ENCODE measurements at regions not wholly inside any gene's neighbourhood (a gene's known extent, or its start where the extent isn't known, plus 50 kb on each side); places are given as distances from the start of the nearest gene placed in this dataset.

- intact Hi-C loops (cut with DNase I), result no loop called here
Observed at GRCh38 chr2:228938629-228939028, 332.5 kb downstream of the PID1 start.

GRCh38 chr2:228927028-228928010 lies 343.8 kb downstream of the PID1 start:
- H3K36me3 ChIP-seq, result no peaks in the 10 kb centered on the region
- WGBS, result 44% methylated on average over 3 of the region's 3 CpGs
- no peaks in the 10 kb centered on the region for H3K9me3 ChIP-seq
- no peak for DNase-seq (ENCODE audit: low spot score)
- intact Hi-C loops (cut with DNase I), result no loop called here
- H3K4me1 ChIP-seq (replicated peaks), result no peaks in the 10 kb centered on the region
- no peak for TF ChIP-seq POLR2A (IDR thresholded peaks at IDR 0.05)
- no peak for TF ChIP-seq CTCF (IDR thresholded peaks at IDR 0.05)
- no peak for TF ChIP-seq POLR2AphosphoS5 (IDR thresholded peaks at IDR 0.05)
- no peaks in the 10 kb centered on the region for H3K27me3 ChIP-seq (replicated peaks; ENCODE audit: insufficient read depth)
- H3K27ac ChIP-seq, result no peak overlapping the region
- no peak overlapping the region for H3K4me3 ChIP-seq

More at GRCh38 chr2:228938629-228939028, 332.5 kb downstream of the PID1 start:
- Histone ChIP-seq H3K27ac (no peak overlapping the region), H3K4me1 (replicated peaks) (no peaks in the 10 kb centered on the region), H3K36me3 (no peaks in the 10 kb centered on the region), H3K4me3 (no peak overlapping the region), H3K27me3 (replicated peaks; ENCODE audit: insufficient read depth) (no peaks in the 10 kb centered on the region), H3K9me3 (no peaks in the 10 kb centered on the region)
- 39% methylated on average over 2 of the region's 2 CpGs for WGBS
- TF ChIP-seq POLR2AphosphoS5 (IDR thresholded peaks at IDR 0.05) (no peak), POLR2A (IDR thresholded peaks at IDR 0.05) (no peak), CTCF (IDR thresholded peaks at IDR 0.05) (no peak)
- DNase-seq (ENCODE audit: low spot score), result no peak

- 70% methylated on average over 4 of the region's 4 CpGs for WGBS
- H3K9me3 ChIP-seq, result no peaks in the 10 kb centered on the region
- no peaks in the 10 kb centered on the region for H3K27me3 ChIP-seq (replicated peaks; ENCODE audit: insufficient read depth)
- TF ChIP-seq POLR2A (IDR thresholded peaks at IDR 0.05), result no peak
- TF ChIP-seq POLR2AphosphoS5 (IDR thresholded peaks at IDR 0.05), result no peak
- TF ChIP-seq CTCF (IDR thresholded peaks at IDR 0.05), result no peak
- H3K4me1 ChIP-seq (replicated peaks), result no peaks in the 10 kb centered on the region
- intact Hi-C loops (cut with DNase I), result no loop called here
- H3K36me3 ChIP-seq, result no peaks in the 10 kb centered on the region
- no peak overlapping the region for H3K4me3 ChIP-seq
- H3K27ac ChIP-seq, result no peak overlapping the region
- DNase-seq (ENCODE audit: low spot score), result no peak
Observed at GRCh38 chr2:228919808-228920207, 351.3 kb downstream of the PID1 start.

- 52% methylated on average over 1 of the region's 1 CpG for WGBS
- no peak for TF ChIP-seq CTCF (IDR thresholded peaks at IDR 0.05)
- TF ChIP-seq POLR2A (IDR thresholded peaks at IDR 0.05), result no peak
- no peak for TF ChIP-seq POLR2AphosphoS5 (IDR thresholded peaks at IDR 0.05)
- Histone ChIP-seq H3K9me3 (no peaks in the 10 kb centered on the region), H3K4me1 (replicated peaks) (no peaks in the 10 kb centered on the region), H3K4me3 (no peak overlapping the region), H3K27ac (no peak overlapping the region), H3K36me3 (no peaks in the 10 kb centered on the region), H3K27me3 (replicated peaks; ENCODE audit: insufficient read depth) (no peaks in the 10 kb centered on the region)
- intact Hi-C loops (cut with DNase I), result no loop called here
- no peak for DNase-seq (ENCODE audit: low spot score)
Observed at GRCh38 chr2:228917220-228917619, 353.9 kb downstream of the PID1 start.
